HepG2 (cell line): ENCODE measurements at regions not wholly inside any gene's neighbourhood (a gene's known extent, or its start where the extent isn't known, plus 50 kb on each side); places are given as distances from the start of the nearest gene placed in this dataset.
"Not testable (repeated sequence)": the region's sequence is repeated elsewhere in the genome, so short reads cannot be mapped to it uniquely, and the experiment has no call there.

Source experiments
- KDM5B ChIP-seq: sonication (generic); formaldehyde crosslinking; IDR thresholded peaks from 2 replicates; pipeline ENCODE4 v1.4.0; 2020; ENCODE audit warnings: missing genetic modification reagents, mild to moderate bottlenecking, borderline replicate concordance
- MEF2D ChIP-seq: sonication (generic); formaldehyde crosslinking; IDR thresholded peaks from 2 replicates; pipeline ENCODE4 v1.5.1; 2020; ENCODE audit warnings: mild to moderate bottlenecking, missing genetic modification reagents
- POLR2AphosphoS5 ChIP-seq: IDR thresholded peaks from 2 replicates; pipeline ENCODE4 v1.6.1; 2012; ENCODE audit warnings: low read depth, low read length
- STAT5B ChIP-seq: sonication (generic); formaldehyde crosslinking; IDR thresholded peaks from 2 replicates; pipeline ENCODE4 v1.4.0; 2020; ENCODE audit warnings: missing genetic modification reagents
- ZNF281 ChIP-seq: sonication (generic); formaldehyde crosslinking; IDR thresholded peaks from 2 replicates; pipeline ENCODE4 v1.4.0; 2020; ENCODE audit warnings: missing genetic modification reagents, borderline replicate concordance
- TF ChIP-seq, protein P1 (sequence below): sonication (generic); formaldehyde crosslinking; IDR thresholded peaks from 2 replicates; pipeline ENCODE4 v1.8.0; 2022; ENCODE audit warnings: low read depth, missing genetic modification reagents
- TF ChIP-seq, protein P2 (sequence below): sonication (generic); formaldehyde crosslinking; IDR thresholded peaks from 2 replicates; pipeline ENCODE4 v1.5.0; 2020; ENCODE audit warnings: mild to moderate bottlenecking, missing genetic modification reagents
- TF ChIP-seq, protein P3 (sequence below): sonication (generic); formaldehyde crosslinking; IDR thresholded peaks from 2 replicates; pipeline ENCODE4 v1.5.0; 2020; ENCODE audit warnings: mild to moderate bottlenecking, missing genetic modification reagents, moderate library complexity
- TF ChIP-seq, protein P4 (sequence below): sonication (generic); formaldehyde crosslinking; IDR thresholded peaks from 2 replicates; pipeline ENCODE4 v1.8.0; 2022; ENCODE audit warnings: mild to moderate bottlenecking, missing genetic modification reagents, moderate library complexity

GRCh38 chr21:7817013-7817412, 2704.4 kb upstream of the TPTE start:
- TF ChIP-seq POLR2AphosphoS5; MEF2D (CRISPR knock-in tag); STAT5B (CRISPR knock-in tag); KDM5B (CRISPR knock-in tag); ZNF281 (CRISPR knock-in tag): not testable (repeated sequence)
- TF ChIP-seq, protein P1, sequence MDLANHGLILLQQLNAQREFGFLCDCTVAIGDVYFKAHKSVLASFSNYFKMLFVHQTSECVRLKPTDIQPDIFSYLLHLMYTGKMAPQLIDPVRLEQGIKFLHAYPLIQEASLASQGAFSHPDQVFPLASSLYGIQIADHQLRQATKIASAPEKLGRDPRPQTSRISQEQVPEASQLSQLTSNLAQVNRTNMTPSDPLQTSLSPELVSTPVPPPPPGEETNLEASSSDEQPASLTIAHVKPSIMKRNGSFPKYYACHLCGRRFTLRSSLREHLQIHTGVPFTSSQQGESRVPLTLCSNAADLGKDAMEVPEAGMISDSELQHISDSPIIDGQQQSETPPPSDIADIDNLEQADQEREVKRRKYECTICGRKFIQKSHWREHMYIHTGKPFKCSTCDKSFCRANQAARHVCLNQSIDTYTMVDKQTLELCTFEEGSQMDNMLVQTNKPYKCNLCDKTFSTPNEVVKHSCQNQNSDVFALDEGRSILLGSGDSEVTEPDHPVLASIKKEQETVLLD (CRISPR knock-in tag), result not testable (repeated sequence)
- TF ChIP-seq, protein P2, sequence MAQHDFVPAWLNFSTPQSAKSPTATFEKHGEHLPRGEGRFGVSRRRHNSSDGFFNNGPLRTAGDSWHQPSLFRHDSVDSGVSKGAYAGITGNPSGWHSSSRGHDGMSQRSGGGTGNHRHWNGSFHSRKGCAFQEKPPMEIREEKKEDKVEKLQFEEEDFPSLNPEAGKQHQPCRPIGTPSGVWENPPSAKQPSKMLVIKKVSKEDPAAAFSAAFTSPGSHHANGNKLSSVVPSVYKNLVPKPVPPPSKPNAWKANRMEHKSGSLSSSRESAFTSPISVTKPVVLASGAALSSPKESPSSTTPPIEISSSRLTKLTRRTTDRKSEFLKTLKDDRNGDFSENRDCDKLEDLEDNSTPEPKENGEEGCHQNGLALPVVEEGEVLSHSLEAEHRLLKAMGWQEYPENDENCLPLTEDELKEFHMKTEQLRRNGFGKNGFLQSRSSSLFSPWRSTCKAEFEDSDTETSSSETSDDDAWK (CRISPR knock-in tag), result not testable (repeated sequence)
- TF ChIP-seq, protein P3, sequence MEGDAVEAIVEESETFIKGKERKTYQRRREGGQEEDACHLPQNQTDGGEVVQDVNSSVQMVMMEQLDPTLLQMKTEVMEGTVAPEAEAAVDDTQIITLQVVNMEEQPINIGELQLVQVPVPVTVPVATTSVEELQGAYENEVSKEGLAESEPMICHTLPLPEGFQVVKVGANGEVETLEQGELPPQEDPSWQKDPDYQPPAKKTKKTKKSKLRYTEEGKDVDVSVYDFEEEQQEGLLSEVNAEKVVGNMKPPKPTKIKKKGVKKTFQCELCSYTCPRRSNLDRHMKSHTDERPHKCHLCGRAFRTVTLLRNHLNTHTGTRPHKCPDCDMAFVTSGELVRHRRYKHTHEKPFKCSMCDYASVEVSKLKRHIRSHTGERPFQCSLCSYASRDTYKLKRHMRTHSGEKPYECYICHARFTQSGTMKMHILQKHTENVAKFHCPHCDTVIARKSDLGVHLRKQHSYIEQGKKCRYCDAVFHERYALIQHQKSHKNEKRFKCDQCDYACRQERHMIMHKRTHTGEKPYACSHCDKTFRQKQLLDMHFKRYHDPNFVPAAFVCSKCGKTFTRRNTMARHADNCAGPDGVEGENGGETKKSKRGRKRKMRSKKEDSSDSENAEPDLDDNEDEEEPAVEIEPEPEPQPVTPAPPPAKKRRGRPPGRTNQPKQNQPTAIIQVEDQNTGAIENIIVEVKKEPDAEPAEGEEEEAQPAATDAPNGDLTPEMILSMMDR, result not testable (repeated sequence)
- TF ChIP-seq, protein P4, sequence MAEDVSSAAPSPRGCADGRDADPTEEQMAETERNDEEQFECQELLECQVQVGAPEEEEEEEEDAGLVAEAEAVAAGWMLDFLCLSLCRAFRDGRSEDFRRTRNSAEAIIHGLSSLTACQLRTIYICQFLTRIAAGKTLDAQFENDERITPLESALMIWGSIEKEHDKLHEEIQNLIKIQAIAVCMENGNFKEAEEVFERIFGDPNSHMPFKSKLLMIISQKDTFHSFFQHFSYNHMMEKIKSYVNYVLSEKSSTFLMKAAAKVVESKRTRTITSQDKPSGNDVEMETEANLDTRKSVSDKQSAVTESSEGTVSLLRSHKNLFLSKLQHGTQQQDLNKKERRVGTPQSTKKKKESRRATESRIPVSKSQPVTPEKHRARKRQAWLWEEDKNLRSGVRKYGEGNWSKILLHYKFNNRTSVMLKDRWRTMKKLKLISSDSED (CRISPR knock-in tag), result not testable (repeated sequence)
